ENCODE measurements at regions not wholly inside any gene's neighbourhood (a gene's known extent, or its start where the extent isn't known, plus 50 kb on each side); places are given as distances from the start of the nearest gene placed in this dataset.

DNA sequence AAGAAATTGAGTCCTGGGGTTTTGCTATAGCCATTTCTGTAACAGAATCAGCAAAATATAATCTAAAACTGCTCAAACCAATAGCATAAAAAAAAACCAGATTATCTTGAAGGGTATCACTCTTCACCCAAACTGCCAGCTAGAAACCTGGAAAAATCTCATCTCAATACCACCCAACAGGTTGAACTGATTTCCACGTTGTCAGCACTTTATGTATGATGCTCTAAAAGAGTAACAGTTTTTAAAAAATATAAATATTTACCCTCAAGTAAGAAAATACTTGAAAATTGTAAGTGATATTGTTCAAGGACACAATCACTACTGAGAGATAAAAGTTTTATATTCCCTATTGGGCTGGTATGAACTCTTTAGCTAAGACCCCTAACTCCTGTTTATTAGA is 451.3 kb downstream of the EPHA3 start:
- TF ChIP-seq, protein P1, sequence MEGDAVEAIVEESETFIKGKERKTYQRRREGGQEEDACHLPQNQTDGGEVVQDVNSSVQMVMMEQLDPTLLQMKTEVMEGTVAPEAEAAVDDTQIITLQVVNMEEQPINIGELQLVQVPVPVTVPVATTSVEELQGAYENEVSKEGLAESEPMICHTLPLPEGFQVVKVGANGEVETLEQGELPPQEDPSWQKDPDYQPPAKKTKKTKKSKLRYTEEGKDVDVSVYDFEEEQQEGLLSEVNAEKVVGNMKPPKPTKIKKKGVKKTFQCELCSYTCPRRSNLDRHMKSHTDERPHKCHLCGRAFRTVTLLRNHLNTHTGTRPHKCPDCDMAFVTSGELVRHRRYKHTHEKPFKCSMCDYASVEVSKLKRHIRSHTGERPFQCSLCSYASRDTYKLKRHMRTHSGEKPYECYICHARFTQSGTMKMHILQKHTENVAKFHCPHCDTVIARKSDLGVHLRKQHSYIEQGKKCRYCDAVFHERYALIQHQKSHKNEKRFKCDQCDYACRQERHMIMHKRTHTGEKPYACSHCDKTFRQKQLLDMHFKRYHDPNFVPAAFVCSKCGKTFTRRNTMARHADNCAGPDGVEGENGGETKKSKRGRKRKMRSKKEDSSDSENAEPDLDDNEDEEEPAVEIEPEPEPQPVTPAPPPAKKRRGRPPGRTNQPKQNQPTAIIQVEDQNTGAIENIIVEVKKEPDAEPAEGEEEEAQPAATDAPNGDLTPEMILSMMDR (IDR thresholded peaks at IDR 0.05), result no peak
- TF ChIP-seq EZH2 (IDR thresholded peaks at IDR 0.05; ENCODE audit: borderline replicate concordance, insufficient read depth, low read depth, low read length, poor library complexity, severe bottlenecking), result no peak
